ENCODE measurements at regions not wholly inside any gene's neighbourhood (a gene's known extent, or its start where the extent isn't known, plus 50 kb on each side); places are given as distances from the start of the nearest gene placed in this dataset.

- no peaks in the 10 kb centered on the region for H3K4me1 ChIP-seq (ENCODE audit: control insufficient read depth, extremely low read depth, insufficient read depth, low read length)
- FAIRE-seq, result no peak
- no peak overlapping the region for H2AFZ ChIP-seq (ENCODE audit: low read depth, low read length)
- dilution Hi-C loops (cut with MboI; ENCODE audit: extremely low pct_ligation_motif_present, low sequenced_read_pairs) (no loop called here), intact Hi-C loops (cut with micrococcal nuclease) (no loop called here)
- H3K27ac ChIP-seq (ENCODE audit: insufficient read depth, low read depth, low read length), result no peak overlapping the region
- H3K9ac ChIP-seq (replicated peaks; ENCODE audit: extremely low read depth, insufficient read depth, low read length), result no peak overlapping the region
- H3K79me2 ChIP-seq (ENCODE audit: control insufficient read depth, insufficient read depth, low read length), result no peaks in the 10 kb centered on the region
- BruUV-seq (replicated peaks), result no TSS peak
- TF ChIP-seq POLR2A (IDR thresholded peaks at IDR 0.05; ENCODE audit: low read depth, low read length) (no peak), CTCF (IDR thresholded peaks at IDR 0.05; ENCODE audit: extremely low read depth in 1 of 2, insufficient read depth in 1 of 2, low read depth in 1 of 2, low read length in 2 of 2) (no peak), MAX (IDR thresholded peaks at IDR 0.05; ENCODE audit: insufficient read depth, insufficient read length) (no peak), GATA2 (IDR thresholded peaks at IDR 0.05; ENCODE audit: insufficient read depth, insufficient read length, low read depth, low read length) (no peak), EZH2 (IDR thresholded peaks at IDR 0.05; ENCODE audit: borderline replicate concordance, low read depth, low read length, severe bottlenecking) (no peak)
- no peak overlapping the region for H3K4me2 ChIP-seq (ENCODE audit: insufficient read depth, low read length)
- DNase-seq (ENCODE audit: low read depth, low spot score), result no peak
- H3K27me3 ChIP-seq (ENCODE audit: control insufficient read depth in 2 of 2, insufficient read depth in 2 of 2, low read length in 2 of 2), result no peaks in the 10 kb centered on the region
- ChIA-PET POLR2A (no interaction called here), CTCF (no interaction called here)
- H4K20me1 ChIP-seq (replicated peaks; ENCODE audit: control insufficient read depth, extremely low read depth, insufficient read depth, low read length), result no peaks in the 10 kb centered on the region
- no peaks in the 10 kb centered on the region for H3K9me1 ChIP-seq (replicated peaks; ENCODE audit: control insufficient read depth, extremely low read depth, insufficient read depth, low read length)
- H3K36me3 ChIP-seq (ENCODE audit: control insufficient read depth in 2 of 2, extremely low read depth in 1 of 2, insufficient read depth in 2 of 2, low read length in 2 of 2), result no peaks in the 10 kb centered on the region
- no peak overlapping the region for H3K4me3 ChIP-seq (replicated peaks in 1 of 3; ENCODE audit: insufficient read depth in 1 of 3, low read depth in 1 of 3, low read length in 3 of 3)
- no peaks in the 10 kb centered on the region for H3K9me3 ChIP-seq (replicated peaks; ENCODE audit: control insufficient read depth, insufficient read depth, low read length)
Observed at GRCh38 chr18:42196651-42197050, 241.6 kb downstream of the PIK3C3 start.

- Histone ChIP-seq H3K9ac (replicated peaks; ENCODE audit: extremely low read depth, insufficient read depth, low read length) (no peak overlapping the region), H3K79me2 (ENCODE audit: control insufficient read depth, insufficient read depth, low read length) (no peaks in the 10 kb centered on the region), H3K27ac (ENCODE audit: insufficient read depth, low read depth, low read length) (no peak overlapping the region), H3K36me3 (ENCODE audit: control insufficient read depth in 2 of 2, extremely low read depth in 1 of 2, insufficient read depth in 2 of 2, low read length in 2 of 2) (no peaks in the 10 kb centered on the region), H3K27me3 (ENCODE audit: control insufficient read depth in 2 of 2, insufficient read depth in 2 of 2, low read length in 2 of 2) (no peaks in the 10 kb centered on the region), H3K9me3 (replicated peaks; ENCODE audit: control insufficient read depth, insufficient read depth, low read length) (no peaks in the 10 kb centered on the region), H3K4me1 (ENCODE audit: control insufficient read depth, extremely low read depth, insufficient read depth, low read length) (no peaks in the 10 kb centered on the region), H3K4me2 (ENCODE audit: insufficient read depth, low read length) (no peak overlapping the region), H4K20me1 (replicated peaks; ENCODE audit: control insufficient read depth, extremely low read depth, insufficient read depth, low read length) (no peaks in the 10 kb centered on the region), H3K4me3 (replicated peaks in 1 of 3; ENCODE audit: insufficient read depth in 1 of 3, low read depth in 1 of 3, low read length in 3 of 3) (no peak overlapping the region), H3K9me1 (replicated peaks; ENCODE audit: control insufficient read depth, extremely low read depth, insufficient read depth, low read length) (no peaks in the 10 kb centered on the region), H2AFZ (ENCODE audit: low read depth, low read length) (no peak overlapping the region)
- ChIA-PET POLR2A (no interaction called here), CTCF (no interaction called here)
- DNase-seq (ENCODE audit: low read depth, low spot score) (no peak), FAIRE-seq (no peak)
- BruUV-seq (replicated peaks), result no TSS peak
- TF ChIP-seq CTCF (IDR thresholded peaks at IDR 0.05; ENCODE audit: extremely low read depth in 1 of 2, insufficient read depth in 1 of 2, low read depth in 1 of 2, low read length in 2 of 2) (no peak), POLR2AphosphoS5 (IDR thresholded peaks at IDR 0.05; ENCODE audit: insufficient read depth, low read depth, low read length) (no peak), FOS (IDR thresholded peaks at IDR 0.05; ENCODE audit: borderline replicate concordance, insufficient read depth, low read length) (no peak), MAX (IDR thresholded peaks at IDR 0.05; ENCODE audit: insufficient read depth, insufficient read length) (no peak), JUN (IDR thresholded peaks at IDR 0.05; ENCODE audit: borderline replicate concordance, insufficient read depth, insufficient read length, low read depth) (no peak), MYC (IDR thresholded peaks at IDR 0.05; ENCODE audit: low read depth, low read length) (no peak), POLR2A (IDR thresholded peaks at IDR 0.05; ENCODE audit: low read depth, low read length) (no peak), GATA2 (IDR thresholded peaks at IDR 0.05; ENCODE audit: insufficient read depth, insufficient read length, low read depth, low read length) (no peak), EZH2 (IDR thresholded peaks at IDR 0.05; ENCODE audit: borderline replicate concordance, low read depth, low read length, severe bottlenecking) (no peak)
- dilution Hi-C loops (cut with MboI; ENCODE audit: extremely low pct_ligation_motif_present, low sequenced_read_pairs), result no loop called here
- intact Hi-C loops (cut with micrococcal nuclease), result no loop called here
Observed at GRCh38 chr18:42201137-42201536, 246.1 kb downstream of the PIK3C3 start.

Data from endothelial cell of umbilical vein (primary cell).